Duodenal mucosa (tissue), 2 donors: ENCODE measurements at regions not wholly inside any gene's neighbourhood (a gene's known extent, or its start where the extent isn't known, plus 50 kb on each side); places are given as distances from the start of the nearest gene placed in this dataset.

ENCODE experiments used
- H3K27ac ChIP-seq: one replicate; pipeline ENCODE4 v1.7.0; 2013; ENCODE audit warnings: low read depth, low read length
- H3K27me3 ChIP-seq, 2 donors: one replicate each; pipeline ENCODE4 v1.7.0; 2013; ENCODE audit warnings: low read length in 2 of 2, control low read depth in 1 of 2; ENCODE audit not compliant: insufficient read depth in 2 of 2, control insufficient read depth in 1 of 2
- H3K36me3 ChIP-seq, 2 donors: one replicate each; pipeline ENCODE4 v1.7.0; 2013; ENCODE audit warnings: low read length in 2 of 2, control low read depth in 1 of 2; ENCODE audit not compliant: insufficient read depth in 2 of 2, control insufficient read depth in 1 of 2
- H3K4me1 ChIP-seq, 2 donors: one replicate each; pipeline ENCODE4 v1.7.0; 2013; ENCODE audit warnings: low read length in 2 of 2, control low read depth in 1 of 2; ENCODE audit not compliant: insufficient read depth in 2 of 2, control insufficient read depth in 1 of 2
- H3K4me3 ChIP-seq, 2 donors: one replicate each; pipeline ENCODE4 v1.7.0; 2013; ENCODE audit warnings: low read length in 2 of 2, low read depth in 1 of 2
- H3K9ac ChIP-seq, 2 donors: one replicate each; pipeline ENCODE4 v1.7.0; 2013; ENCODE audit warnings: low read length in 2 of 2, low read depth in 1 of 2
- H3K9me3 ChIP-seq, 2 donors: one replicate each; pipeline ENCODE4 v1.7.0; 2013; ENCODE audit warnings: low read length in 2 of 2, control low read depth in 1 of 2; ENCODE audit not compliant: control insufficient read depth in 1 of 2

DNA sequence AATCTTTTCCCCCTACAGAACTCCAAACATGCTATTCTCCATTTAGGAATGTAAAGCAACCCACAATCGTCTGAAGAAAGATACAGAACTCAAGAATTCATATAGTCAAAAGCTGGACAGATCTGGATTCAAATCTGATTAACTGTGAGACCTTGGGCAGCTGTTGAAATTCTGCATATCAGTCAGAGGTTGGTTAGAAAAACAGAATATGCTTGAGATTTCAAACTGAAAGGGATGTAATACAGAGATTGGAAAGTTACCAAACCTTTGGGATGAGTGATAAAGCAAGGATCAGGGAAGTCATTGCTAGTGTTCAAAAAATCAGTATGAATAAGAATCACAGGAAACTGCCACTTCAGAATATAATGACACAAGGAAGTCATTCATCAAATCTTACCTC lies 406.6 kb downstream of the HTR7 start:
- Histone ChIP-seq H3K4me1 (no peaks in the 10 kb centered on the region), H3K9me3 (no peaks in the 10 kb centered on the region), H3K9ac (no peak overlapping the region), H3K4me3 (no peak overlapping the region), H3K36me3 (no peaks in the 10 kb centered on the region), H3K27ac (no peak overlapping the region), H3K27me3 (no peaks in the 10 kb centered on the region)

- no peak overlapping the region for H3K27ac ChIP-seq
- no peaks in the 10 kb centered on the region for H3K4me1 ChIP-seq
- H3K9ac ChIP-seq: no peak overlapping the region
- no peak overlapping the region for H3K4me3 ChIP-seq
- H3K27me3 ChIP-seq: no peaks in the 10 kb centered on the region
- H3K9me3 ChIP-seq: no peaks in the 10 kb centered on the region
- H3K36me3 ChIP-seq: no peaks in the 10 kb centered on the region
Observed at GRCh38 chr10:90458054-90458453, 399.8 kb downstream of the HTR7 start.

DNA sequence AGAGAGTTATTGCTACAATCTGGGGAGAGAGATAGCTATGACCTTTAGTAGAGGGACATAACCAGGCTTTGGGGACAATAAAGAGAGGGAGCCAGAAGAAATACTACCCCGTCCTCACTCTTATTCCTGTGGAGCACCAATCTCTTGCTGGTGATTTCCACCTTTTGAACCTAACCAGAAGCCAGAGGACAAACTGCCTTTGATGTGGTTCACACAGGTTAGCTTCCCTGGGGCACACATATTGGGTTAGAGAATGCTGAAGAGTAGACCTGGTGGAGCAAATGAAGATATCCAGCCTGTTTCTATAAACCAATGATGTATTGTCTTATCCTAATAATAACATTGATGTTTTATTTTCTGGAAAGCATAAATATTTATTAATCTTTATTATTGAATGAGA lies 399.3 kb downstream of the HTR7 start:
- Histone ChIP-seq H3K9me3 (no peaks in the 10 kb centered on the region), H3K27me3 (no peaks in the 10 kb centered on the region), H3K27ac (no peak overlapping the region), H3K9ac (no peak overlapping the region), H3K36me3 (no peaks in the 10 kb centered on the region), H3K4me3 (no peak overlapping the region), H3K4me1 (no peaks in the 10 kb centered on the region)

- no peak overlapping the region for H3K9ac ChIP-seq
- H3K27me3 ChIP-seq: no peaks in the 10 kb centered on the region
- no peaks in the 10 kb centered on the region for H3K36me3 ChIP-seq
- no peaks in the 10 kb centered on the region for H3K9me3 ChIP-seq
- H3K4me1 ChIP-seq: no peaks in the 10 kb centered on the region
- H3K27ac ChIP-seq: no peak overlapping the region
- H3K4me3 ChIP-seq: no peak overlapping the region
Observed at GRCh38 chr10:90461437-90462155, 396.2 kb downstream of the HTR7 start.

GRCh38 chr10:90462749-90463470 lies 394.9 kb downstream of the HTR7 start:
- Histone ChIP-seq H3K27ac (no peak overlapping the region), H3K36me3 (no peaks in the 10 kb centered on the region)

GRCh38 chr10:90464329-90464728 lies 393.5 kb downstream of the HTR7 start:
- Histone ChIP-seq H3K4me3 (no peak overlapping the region), H3K27ac (no peak overlapping the region), H3K9ac (no peak overlapping the region), H3K9me3 (no peaks in the 10 kb centered on the region), H3K36me3 (no peaks in the 10 kb centered on the region), H3K4me1 (no peaks in the 10 kb centered on the region), H3K27me3 (no peaks in the 10 kb centered on the region)

More at GRCh38 chr10:90462749-90463470, 394.9 kb downstream of the HTR7 start:
- Histone ChIP-seq H3K9me3 (no peaks in the 10 kb centered on the region), H3K27me3 (no peaks in the 10 kb centered on the region), H3K9ac (no peak overlapping the region), H3K4me1 (no peaks in the 10 kb centered on the region), H3K4me3 (no peak overlapping the region)

GRCh38 chr10:90470966-90471365 lies 386.9 kb downstream of the HTR7 start:
- no peaks in the 10 kb centered on the region for H3K4me1 ChIP-seq
- no peak overlapping the region for H3K4me3 ChIP-seq
- H3K9me3 ChIP-seq: no peaks in the 10 kb centered on the region
- H3K9ac ChIP-seq: no peak overlapping the region
- H3K27ac ChIP-seq: no peak overlapping the region
- no peaks in the 10 kb centered on the region for H3K27me3 ChIP-seq
- H3K36me3 ChIP-seq: no peaks in the 10 kb centered on the region

DNA sequence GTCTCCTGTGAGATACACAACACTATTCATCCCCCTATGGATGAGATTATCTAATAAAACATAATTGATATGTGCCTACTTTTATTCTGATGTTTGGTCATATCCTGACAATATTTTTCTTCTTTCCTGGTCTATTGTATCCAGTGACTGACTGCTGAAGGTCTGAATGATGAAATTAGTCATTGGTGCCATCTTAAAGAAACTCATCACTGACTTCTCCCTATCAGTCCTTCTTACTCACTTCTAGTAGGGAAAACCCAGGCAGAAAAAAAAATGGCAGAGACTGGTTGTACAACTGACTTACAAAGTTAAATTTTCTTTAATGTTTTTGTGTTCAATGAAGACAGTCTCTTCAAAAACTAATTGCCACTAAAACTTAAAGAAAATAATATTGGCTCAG lies 377.4 kb downstream of the HTR7 start:
- Histone ChIP-seq H3K27ac (no peak overlapping the region), H3K4me1 (no peaks in the 10 kb centered on the region), H3K36me3 (no peaks in the 10 kb centered on the region), H3K27me3 (no peaks in the 10 kb centered on the region), H3K9me3 (no peaks in the 10 kb centered on the region), H3K4me3 (no peak overlapping the region), H3K9ac (no peak overlapping the region)

DNA sequence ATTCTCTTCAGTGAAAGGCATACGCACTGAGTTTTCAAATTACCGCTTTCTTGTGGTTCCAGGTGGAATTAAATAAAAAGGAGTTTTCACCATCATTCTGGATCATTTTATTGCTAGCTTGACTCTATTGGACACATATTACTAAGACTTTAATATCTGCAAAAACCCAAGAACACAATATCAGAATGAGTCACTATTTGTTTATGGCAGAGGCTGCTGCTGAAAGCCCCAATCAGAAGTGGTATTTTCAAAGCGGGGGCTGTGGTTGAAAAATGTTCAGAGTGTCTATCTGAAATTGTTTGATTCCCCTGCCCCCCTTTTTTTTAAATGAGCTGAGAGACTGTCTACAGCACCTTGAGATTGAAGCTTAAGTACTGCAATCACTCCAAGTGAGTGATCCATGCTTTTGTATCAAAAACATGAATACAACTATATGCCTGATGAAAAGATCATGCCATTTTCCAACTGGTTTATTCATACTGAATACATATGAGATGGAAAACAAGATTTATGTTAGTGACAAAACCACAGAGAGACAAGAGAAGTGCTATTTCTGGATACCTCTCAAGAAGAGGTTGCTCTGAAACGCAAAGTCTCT lies 376.4 kb downstream of the HTR7 start:
- no peaks in the 10 kb centered on the region for H3K27me3 ChIP-seq
- H3K4me3 ChIP-seq: no peak overlapping the region
- no peak overlapping the region for H3K9ac ChIP-seq
- H3K36me3 ChIP-seq: no peaks in the 10 kb centered on the region
- H3K9me3 ChIP-seq: no peaks in the 10 kb centered on the region
- H3K4me1 ChIP-seq: no peaks in the 10 kb centered on the region
- no peak overlapping the region for H3K27ac ChIP-seq

GRCh38 chr10:90484518-90484917 lies 373.3 kb downstream of the HTR7 start:
- Histone ChIP-seq H3K4me1 (no peaks in the 10 kb centered on the region), H3K9ac (no peak overlapping the region), H3K27ac (no peak overlapping the region), H3K27me3 (no peaks in the 10 kb centered on the region), H3K4me3 (no peak overlapping the region), H3K36me3 (no peaks in the 10 kb centered on the region), H3K9me3 (no peaks in the 10 kb centered on the region)
